GM18508 (cell line): ENCODE measurements at regions not wholly inside any gene's neighbourhood (a gene's known extent, or its start where the extent isn't known, plus 50 kb on each side); places are given as distances from the start of the nearest gene placed in this dataset.

Experiments
- ATAC-seq: cut with Tn5 transposase; IDR thresholded peaks from one replicate; pipeline ENCODE4 v1.9.1; 2021; ENCODE audit warnings: moderate number of reproducible peaks; ENCODE audit not compliant: insufficient read depth, unreplicated experiment

DNA sequence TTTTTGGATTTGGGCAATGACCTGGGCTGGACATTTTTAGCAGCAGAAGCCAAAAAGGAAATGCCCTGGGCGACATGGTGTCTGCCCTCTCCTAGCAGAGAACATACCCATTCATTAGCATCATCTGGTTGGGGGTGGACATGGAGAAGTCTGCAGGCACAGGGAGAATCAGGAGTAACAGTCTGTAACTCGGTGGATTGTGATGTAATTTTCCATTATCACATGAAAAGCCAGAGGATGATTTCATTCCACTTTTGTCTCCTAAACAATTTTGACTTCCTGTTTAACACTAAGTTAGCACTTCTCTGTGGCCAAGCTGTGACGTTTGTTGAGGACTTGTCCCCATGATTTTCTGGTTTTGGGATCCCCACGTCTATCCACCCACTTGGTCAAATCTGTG is 153.8 kb upstream of the HABP2 start:
- no peak for ATAC-seq

DNA sequence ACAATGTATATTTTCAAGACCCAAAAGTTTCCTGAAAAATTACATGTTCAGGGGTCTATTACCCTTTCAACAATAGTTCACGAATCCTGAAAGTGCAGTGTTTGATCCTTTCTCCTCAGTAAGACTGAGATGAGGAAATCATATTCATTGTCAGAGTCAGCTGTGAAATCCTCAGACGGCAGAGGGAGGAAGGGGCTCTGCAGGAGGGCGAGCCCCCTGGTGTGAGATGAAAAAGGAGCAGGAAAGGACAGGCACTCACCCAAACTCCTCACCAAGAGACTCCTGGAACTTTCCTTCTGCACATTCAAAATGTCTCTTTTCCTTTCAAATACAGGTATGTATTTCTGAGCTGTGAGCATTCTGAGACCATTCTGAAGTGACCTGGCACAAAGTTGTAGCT is 150.3 kb upstream of the HABP2 start:
- no peak for ATAC-seq

DNA sequence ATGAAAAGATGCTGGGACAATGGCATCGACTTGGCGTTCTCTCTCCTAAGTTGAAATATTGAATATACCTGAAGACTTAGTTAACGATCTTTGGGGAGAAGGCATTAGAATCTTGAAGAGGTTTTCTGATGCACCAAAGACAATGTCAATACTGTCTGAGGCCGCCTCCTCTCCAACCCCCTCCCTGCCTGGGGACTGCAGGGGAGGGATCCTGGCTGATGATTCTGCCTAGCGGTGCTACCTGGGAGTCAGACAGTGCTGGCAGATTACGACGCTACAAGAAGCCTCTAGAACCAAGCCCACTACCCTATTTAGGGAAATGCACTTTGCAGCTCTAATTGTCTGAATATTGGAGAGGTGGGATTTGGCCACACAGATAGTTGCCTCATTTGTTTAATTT is 145.6 kb upstream of the HABP2 start:
- ATAC-seq, result no peak

- ATAC-seq, result no peak
Observed at GRCh38 chr10:113409175-113409574, 143.7 kb upstream of the HABP2 start.

- ATAC-seq, result no peak
Observed at GRCh38 chr10:113410618-113411017, 142.2 kb upstream of the HABP2 start.

DNA sequence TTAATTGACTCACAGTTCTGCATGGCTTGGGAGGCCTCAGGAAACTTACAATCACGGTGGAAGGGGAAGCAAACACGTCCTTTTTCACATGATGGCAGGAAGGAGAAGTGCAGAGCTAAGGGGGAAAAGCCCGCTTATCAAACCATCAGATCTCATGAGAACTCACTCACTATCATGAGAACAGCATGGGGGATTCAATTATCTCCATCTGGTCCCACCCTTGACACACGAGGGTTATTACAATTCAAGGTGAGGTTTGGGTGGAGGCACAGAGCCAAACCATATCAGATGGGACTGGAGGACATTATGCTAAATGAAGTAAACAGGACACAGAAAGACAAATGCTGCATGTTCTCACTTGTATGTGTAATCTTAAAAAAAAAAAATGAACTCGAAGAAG is 141.4 kb upstream of the HABP2 start:
- no peak for ATAC-seq

GRCh38 chr10:113412161-113412560 is 140.7 kb upstream of the HABP2 start:
- ATAC-seq, result no peak

DNA sequence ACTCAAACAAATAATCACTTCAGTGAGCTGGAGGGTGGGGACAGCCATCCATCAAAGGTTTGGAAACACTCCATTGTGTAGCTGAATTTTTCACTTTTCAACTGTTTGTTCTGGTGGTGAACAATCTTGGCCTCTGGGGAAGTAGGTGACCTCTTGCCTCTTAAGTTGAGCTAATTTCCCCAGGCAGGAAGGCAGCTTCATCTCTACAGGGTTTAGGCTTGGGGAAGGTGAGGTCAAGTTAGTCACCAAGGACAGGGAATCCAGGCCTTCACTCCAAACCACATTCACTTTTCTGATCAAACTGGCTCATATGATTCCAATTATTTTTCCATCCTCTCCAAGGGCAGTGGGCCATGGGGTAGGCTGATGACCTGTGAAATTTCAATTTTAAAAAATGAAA is 138.3 kb upstream of the HABP2 start:
- no peak for ATAC-seq

DNA sequence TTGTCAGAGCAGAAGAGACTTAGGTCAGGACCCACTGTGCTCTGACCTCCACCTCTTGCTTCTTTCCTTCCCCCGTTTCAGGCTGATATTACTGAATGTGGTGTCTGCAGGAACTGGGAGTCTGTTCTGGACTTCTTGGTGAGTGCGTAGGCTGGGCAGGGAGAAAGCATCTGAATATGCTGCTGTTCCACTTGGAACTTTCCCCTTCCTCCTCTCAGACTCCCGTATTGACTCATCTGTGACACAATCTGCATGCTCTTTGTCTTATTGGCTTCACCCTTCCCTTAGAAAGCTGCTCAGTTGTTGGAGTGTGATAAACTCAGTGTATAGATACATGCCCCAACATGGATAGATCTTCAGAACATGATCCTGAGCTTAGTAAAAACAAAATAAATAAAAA is 137.6 kb upstream of the HABP2 start:
- no peak for ATAC-seq

DNA sequence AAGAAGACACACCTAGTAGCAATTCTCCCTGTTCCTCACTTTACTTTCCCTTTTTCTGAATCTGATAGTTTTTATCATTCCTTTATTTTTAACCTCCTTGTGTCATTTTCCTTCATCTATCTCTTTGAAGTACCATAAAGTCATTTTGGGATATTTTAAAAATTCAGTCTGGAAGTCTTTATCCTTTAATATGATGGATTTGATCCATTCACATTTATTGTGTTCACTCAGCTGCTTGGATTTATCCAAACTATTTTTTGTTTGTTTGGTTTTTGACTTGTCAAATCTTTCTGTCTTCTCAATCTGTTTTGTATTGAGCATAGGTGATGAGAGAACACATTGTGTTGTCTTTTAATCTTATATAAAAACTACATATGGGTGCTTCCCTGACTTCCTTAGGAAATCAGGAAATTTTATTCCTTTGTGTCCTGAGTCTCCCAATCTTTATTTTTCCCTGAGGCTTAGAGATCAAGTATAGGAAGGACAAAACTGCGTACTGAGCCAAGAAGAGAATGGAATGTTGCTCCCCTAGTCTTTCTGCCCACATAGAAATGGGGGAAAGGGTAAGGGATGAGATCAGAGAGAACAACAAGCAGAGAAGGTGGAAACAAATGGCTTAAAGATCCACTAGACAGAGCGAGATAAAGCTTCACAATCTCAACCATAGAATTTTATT is 132.7 kb upstream of the HABP2 start:
- no peak for ATAC-seq

DNA sequence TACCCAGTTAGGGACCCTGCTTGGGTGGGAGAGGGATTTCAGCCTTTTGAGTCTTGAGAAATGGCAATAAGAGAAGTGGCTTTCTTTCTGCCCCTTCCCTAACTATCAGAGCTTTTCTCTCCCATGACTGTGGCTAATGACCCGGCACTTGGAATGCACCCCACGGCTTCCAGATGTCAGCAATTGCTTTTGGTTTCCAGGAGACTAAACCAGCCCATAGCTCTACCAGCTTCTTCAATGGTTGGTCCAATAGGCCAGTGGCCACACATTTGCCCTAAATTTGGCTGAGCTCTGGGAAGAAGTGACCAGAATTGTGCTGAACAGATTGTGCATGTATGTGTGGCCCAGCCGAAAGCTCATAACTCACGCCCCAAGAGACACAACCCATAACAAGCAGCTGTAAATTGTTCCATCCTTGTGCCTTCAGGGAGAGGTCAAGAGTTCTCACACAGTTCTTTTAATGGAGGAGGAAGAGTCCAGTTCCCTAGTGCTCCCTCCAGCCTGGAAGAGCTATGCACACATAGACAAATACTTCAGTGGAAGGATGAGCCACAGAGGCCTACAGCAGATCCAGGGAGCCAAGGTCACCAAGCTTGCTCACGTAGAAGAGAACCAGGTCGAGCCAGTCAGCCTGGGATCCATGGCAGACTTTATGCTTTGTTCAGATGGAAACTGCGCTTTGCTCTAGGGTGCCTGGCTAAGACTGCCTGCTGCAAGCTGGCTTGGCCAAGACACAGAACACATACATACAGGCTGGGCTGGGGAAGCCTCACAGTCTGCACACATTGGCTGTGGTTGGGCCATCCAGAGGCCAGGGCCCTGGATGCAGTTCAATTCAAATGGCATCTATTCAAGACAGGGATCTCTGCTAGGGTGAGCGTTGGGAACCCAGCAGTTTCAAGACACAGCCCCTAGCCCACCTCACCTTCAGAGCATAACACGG is 131.8 kb upstream of the HABP2 start:
- no peak for ATAC-seq

- no peak for ATAC-seq
Observed at GRCh38 chr10:113422371-113422770, 130.5 kb upstream of the HABP2 start.

- ATAC-seq, result no peak
Observed at GRCh38 chr10:113423981-113424721, 128.7 kb upstream of the HABP2 start.

DNA sequence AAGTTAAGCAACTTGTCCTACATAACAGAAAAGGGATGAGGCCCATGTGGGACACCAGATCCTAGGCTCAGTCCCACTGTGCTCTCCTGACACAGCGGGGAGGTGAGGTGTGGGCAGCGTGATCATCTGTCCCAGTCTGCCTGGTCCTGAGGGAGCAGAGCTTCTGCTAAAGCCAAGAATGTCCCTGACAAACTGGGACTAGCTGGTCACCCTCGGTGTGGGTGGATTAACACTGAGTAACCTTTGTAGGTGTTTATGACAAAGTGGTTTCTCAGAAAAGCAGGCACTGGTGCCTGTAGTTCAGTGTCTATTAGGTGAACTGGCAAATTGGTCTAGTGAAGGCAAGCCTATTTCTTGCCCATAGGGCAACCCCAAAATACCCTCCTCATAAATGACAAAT is 127.8 kb upstream of the HABP2 start:
- no peak for ATAC-seq

GRCh38 chr10:113425541-113425951 is 127.3 kb upstream of the HABP2 start:
- no peak for ATAC-seq

GRCh38 chr10:113426181-113426877 is 126.5 kb upstream of the HABP2 start:
- ATAC-seq, result no peak

- no peak for ATAC-seq
Observed at GRCh38 chr10:113427236-113427735, 125.6 kb upstream of the HABP2 start.

DNA sequence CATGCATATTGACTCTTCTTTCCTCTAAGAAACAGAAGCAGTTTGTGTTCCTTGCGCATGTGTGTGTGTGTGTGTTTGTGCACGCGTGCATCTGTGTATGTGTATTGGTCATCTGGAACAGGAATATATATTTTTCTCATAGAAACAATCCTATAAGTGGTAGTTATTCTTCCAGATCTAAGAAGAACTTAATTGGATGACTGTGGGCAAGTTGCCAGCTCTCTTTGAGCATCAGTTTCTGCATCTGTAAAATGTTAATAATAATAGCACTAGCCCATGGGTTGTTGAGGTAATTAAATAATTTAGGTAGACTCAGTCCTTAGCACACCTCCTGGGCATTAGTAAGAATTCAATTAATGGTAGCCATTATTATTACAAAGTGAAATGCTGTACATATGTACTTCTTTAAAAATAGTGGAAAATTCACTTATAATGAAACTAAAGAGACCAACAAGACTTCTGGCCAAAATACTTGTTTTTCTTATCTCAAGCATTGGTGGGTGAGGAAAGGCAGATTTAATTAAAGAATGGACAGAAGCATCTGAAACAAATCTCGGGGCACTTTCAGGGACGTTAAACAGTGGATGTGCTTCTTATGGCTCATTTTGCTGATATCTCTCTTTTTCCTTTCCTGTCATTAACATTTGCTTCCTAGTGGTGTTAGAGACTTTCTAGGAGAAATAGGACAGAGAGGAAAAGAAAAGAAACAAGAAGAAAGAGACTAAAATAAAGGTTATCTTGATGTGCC is 124.9 kb upstream of the HABP2 start:
- no peak for ATAC-seq

- no peak for ATAC-seq
Observed at GRCh38 chr10:113430634-113431397, 122.0 kb upstream of the HABP2 start.
